ENCODE measurements at regions not wholly inside any gene's neighbourhood (a gene's known extent, or its start where the extent isn't known, plus 50 kb on each side); places are given as distances from the start of the nearest gene placed in this dataset.

GRCh38 chr19:46962030-46962570, 57.5 kb upstream of the NPAS1 start:
- H3F3A ChIP-seq (ENCODE audit: low read depth) = no peaks in the 10 kb centered on the region
- TF ChIP-seq, protein P1, sequence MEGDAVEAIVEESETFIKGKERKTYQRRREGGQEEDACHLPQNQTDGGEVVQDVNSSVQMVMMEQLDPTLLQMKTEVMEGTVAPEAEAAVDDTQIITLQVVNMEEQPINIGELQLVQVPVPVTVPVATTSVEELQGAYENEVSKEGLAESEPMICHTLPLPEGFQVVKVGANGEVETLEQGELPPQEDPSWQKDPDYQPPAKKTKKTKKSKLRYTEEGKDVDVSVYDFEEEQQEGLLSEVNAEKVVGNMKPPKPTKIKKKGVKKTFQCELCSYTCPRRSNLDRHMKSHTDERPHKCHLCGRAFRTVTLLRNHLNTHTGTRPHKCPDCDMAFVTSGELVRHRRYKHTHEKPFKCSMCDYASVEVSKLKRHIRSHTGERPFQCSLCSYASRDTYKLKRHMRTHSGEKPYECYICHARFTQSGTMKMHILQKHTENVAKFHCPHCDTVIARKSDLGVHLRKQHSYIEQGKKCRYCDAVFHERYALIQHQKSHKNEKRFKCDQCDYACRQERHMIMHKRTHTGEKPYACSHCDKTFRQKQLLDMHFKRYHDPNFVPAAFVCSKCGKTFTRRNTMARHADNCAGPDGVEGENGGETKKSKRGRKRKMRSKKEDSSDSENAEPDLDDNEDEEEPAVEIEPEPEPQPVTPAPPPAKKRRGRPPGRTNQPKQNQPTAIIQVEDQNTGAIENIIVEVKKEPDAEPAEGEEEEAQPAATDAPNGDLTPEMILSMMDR (conservative IDR thresholded peaks at IDR 0.05; ENCODE audit: low read length) = no peak
- no peak for TF ChIP-seq EZH2phosphoT487 (IDR thresholded peaks at IDR 0.05; ENCODE audit: borderline replicate concordance)
- H3K9me2 ChIP-seq (replicated peaks; ENCODE audit: low read depth, low read length) = no peaks in the 10 kb centered on the region
- no peaks in the 10 kb centered on the region for H3K27me3 ChIP-seq (ENCODE audit: insufficient read depth, low read length, poor library complexity, severe bottlenecking)
- H3K4me2 ChIP-seq (ENCODE audit: low read depth, low read length, poor library complexity, severe bottlenecking) = no peak overlapping the region
- peaks cover 6% of the 10 kb centered on the region; the same call in 1 of the 2 replicates for H3K36me3 ChIP-seq (ENCODE audit: insufficient read depth, low read length)
- peaks cover 7% of the 10 kb centered on the region for H4K20me1 ChIP-seq (ENCODE audit: insufficient read depth, low read length, poor library complexity, severe bottlenecking)
- peaks cover 13% of the 10 kb centered on the region for H3K4me1 ChIP-seq (ENCODE audit: insufficient read depth, low read length, poor library complexity, severe bottlenecking)
- no peaks in the 10 kb centered on the region for H3K9me3 ChIP-seq (ENCODE audit: insufficient read depth, low read depth, low read length)
- peaks cover 60% of the 10 kb centered on the region for H3K79me2 ChIP-seq (ENCODE audit: insufficient read depth, low read length)
- H3K4me3 ChIP-seq (ENCODE audit: low read length, poor library complexity, severe bottlenecking) = no peak overlapping the region
- H3K9ac ChIP-seq (ENCODE audit: low read depth, low read length, poor library complexity, severe bottlenecking) = no peak overlapping the region
- no peak overlapping the region for H2AFZ ChIP-seq (ENCODE audit: low read length)

DNA sequence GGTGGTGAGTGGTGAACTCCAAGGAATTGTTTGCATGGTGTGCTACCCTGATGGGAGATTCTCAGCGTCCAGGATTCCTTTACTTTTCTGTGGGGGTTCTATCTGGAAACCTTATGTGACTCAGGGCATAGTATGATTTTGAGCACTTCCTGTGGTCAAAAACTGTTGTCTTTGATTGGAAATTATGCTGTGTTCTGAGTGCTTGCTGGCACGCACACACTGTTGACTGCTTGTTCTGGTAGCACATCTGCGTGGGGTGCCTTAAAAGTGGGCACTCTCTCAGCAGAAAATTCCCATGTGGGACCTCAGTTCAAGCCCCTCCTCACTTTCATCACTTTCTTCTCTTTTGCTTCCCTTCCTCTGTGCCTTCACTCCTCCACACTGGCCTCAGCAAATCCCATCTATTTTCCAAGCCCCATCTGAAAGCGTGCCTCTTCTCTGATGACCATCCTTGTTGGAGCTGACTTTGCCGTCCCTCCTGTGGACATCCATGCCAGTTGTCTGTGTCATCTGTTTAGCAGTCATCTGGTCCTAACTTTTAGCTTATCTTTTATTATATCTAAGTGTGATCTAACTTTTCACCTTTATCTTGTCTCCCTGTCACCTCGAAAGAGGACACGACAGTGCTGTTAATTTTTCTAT, 56.4 kb upstream of the NPAS1 start:
- no peak overlapping the region for H3K9ac ChIP-seq (ENCODE audit: low read depth, low read length, poor library complexity, severe bottlenecking)
- H3K9me3 ChIP-seq (ENCODE audit: insufficient read depth, low read depth, low read length) = no peaks in the 10 kb centered on the region
- no peak overlapping the region for H3K4me3 ChIP-seq (ENCODE audit: low read length, poor library complexity, severe bottlenecking)
- H3K27me3 ChIP-seq (ENCODE audit: insufficient read depth, low read length, poor library complexity, severe bottlenecking) = no peaks in the 10 kb centered on the region
- TF ChIP-seq EZH2phosphoT487 (IDR thresholded peaks at IDR 0.05; ENCODE audit: borderline replicate concordance) = no peak
- TF ChIP-seq, protein P1 (conservative IDR thresholded peaks at IDR 0.05; ENCODE audit: low read length) = no peak
- no peak overlapping the region for H3K4me2 ChIP-seq (ENCODE audit: low read depth, low read length, poor library complexity, severe bottlenecking)
- H3K4me1 ChIP-seq (ENCODE audit: insufficient read depth, low read length, poor library complexity, severe bottlenecking) = peaks cover 24% of the 10 kb centered on the region
- peaks cover 56% of the 10 kb centered on the region for H3K79me2 ChIP-seq (ENCODE audit: insufficient read depth, low read length)
- peaks cover 10% of the 10 kb centered on the region for H4K20me1 ChIP-seq (ENCODE audit: insufficient read depth, low read length, poor library complexity, severe bottlenecking)
- H3F3A ChIP-seq (ENCODE audit: low read depth) = no peaks in the 10 kb centered on the region
- no peak overlapping the region for H2AFZ ChIP-seq (ENCODE audit: low read length)
- peaks cover 6% of the 10 kb centered on the region; the same call in 1 of the 2 replicates for H3K36me3 ChIP-seq (ENCODE audit: insufficient read depth, low read length)
- no peaks in the 10 kb centered on the region for H3K9me2 ChIP-seq (replicated peaks; ENCODE audit: low read depth, low read length)

- Histone ChIP-seq H3K4me3 (ENCODE audit: low read length, poor library complexity, severe bottlenecking) (peak overlapping the region; percentile 18), H3K9ac (ENCODE audit: low read depth, low read length, poor library complexity, severe bottlenecking) (no peak overlapping the region), H2AFZ (ENCODE audit: low read length) (no peak overlapping the region), H3K4me2 (ENCODE audit: low read depth, low read length, poor library complexity, severe bottlenecking) (peak overlapping the region; percentile 54), H3K9me3 (ENCODE audit: insufficient read depth, low read depth, low read length) (no peaks in the 10 kb centered on the region), H3F3A (ENCODE audit: low read depth) (no peaks in the 10 kb centered on the region), H4K20me1 (ENCODE audit: insufficient read depth, low read length, poor library complexity, severe bottlenecking) (peaks cover 10% of the 10 kb centered on the region), H3K4me1 (ENCODE audit: insufficient read depth, low read length, poor library complexity, severe bottlenecking) (peaks cover 21% of the 10 kb centered on the region), H3K36me3 (ENCODE audit: insufficient read depth, low read length) (peaks cover 18% of the 10 kb centered on the region; the same call in 1 of the 2 replicates), H3K27me3 (ENCODE audit: insufficient read depth, low read length, poor library complexity, severe bottlenecking) (no peaks in the 10 kb centered on the region), H3K79me2 (ENCODE audit: insufficient read depth, low read length) (peaks cover 53% of the 10 kb centered on the region), H3K9me2 (replicated peaks; ENCODE audit: low read depth, low read length) (no peaks in the 10 kb centered on the region)
- TF ChIP-seq, protein P1 (conservative IDR thresholded peaks at IDR 0.05; ENCODE audit: low read length) = no peak
- TF ChIP-seq EZH2phosphoT487 (IDR thresholded peaks at IDR 0.05; ENCODE audit: borderline replicate concordance) = no peak
These were observed 52.0 kb upstream of the NPAS1 start for GRCh38 chr19:46967578-46968032.
